Fibroblast of lung (primary cell): ENCODE measurements at regions not wholly inside any gene's neighbourhood (a gene's known extent, or its start where the extent isn't known, plus 50 kb on each side); places are given as distances from the start of the nearest gene placed in this dataset.

ENCODE experiments used
- DNase-seq, 2 donors: peaks; one replicate each; pipeline versions ENCODE4 v3.0.0 to v3.0.0-alpha.2; 2010; ENCODE audit warnings: low read depth in 2 of 2
- H2AFZ ChIP-seq: 2 replicates; pipeline ENCODE4 v1.5.1; 2012; ENCODE audit warnings: low read length, control low read depth, inconsistent platforms
- H3K27ac ChIP-seq: 2 replicates; pipeline ENCODE4 v1.5.1; 2011; ENCODE audit warnings: low read length, control low read depth; ENCODE audit not compliant: insufficient read depth
- H3K27me3 ChIP-seq: 2 replicates; pipeline ENCODE4 v1.5.1; 2011; ENCODE audit warnings: mild to moderate bottlenecking, low read length; ENCODE audit not compliant: control insufficient read depth, insufficient read depth
- H3K36me3 ChIP-seq: 2 replicates; pipeline ENCODE4 v1.5.1; 2011; ENCODE audit warnings: low read length; ENCODE audit not compliant: control insufficient read depth, insufficient read depth
- H3K4me1 ChIP-seq: 2 replicates; pipeline ENCODE4 v1.5.1; 2011; ENCODE audit warnings: low read length; ENCODE audit not compliant: control insufficient read depth, insufficient read depth; ENCODE audit errors: extremely low read depth
- H3K4me2 ChIP-seq: 2 replicates; pipeline ENCODE4 v1.5.1; 2011; ENCODE audit warnings: low read length, control low read depth; ENCODE audit not compliant: insufficient read depth; ENCODE audit errors: extremely low read depth
- H3K4me3 ChIP-seq, 4 experiments: fragments of 200-600 bp in 1 of 4; sonication (generic) in 1 of 4; replicated peaks in 1 of 4; 2 replicates each; pipeline ENCODE4 v1.5.1; 2011 to 2016; ENCODE audit warnings: low read length in 4 of 4, low read depth in 3 of 4, mild to moderate bottlenecking in 3 of 4, control low read depth in 2 of 4, inconsistent platforms in 1 of 4, mixed read lengths in 1 of 4; ENCODE audit not compliant: insufficient read depth in 1 of 4; ENCODE audit errors: control extremely low read depth in 1 of 4
- H3K79me2 ChIP-seq: 2 replicates; pipeline ENCODE4 v1.5.1; 2012; ENCODE audit warnings: mild to moderate bottlenecking, low read length, inconsistent platforms; ENCODE audit not compliant: control insufficient read depth, insufficient read depth
- H3K9ac ChIP-seq: 2 replicates; pipeline ENCODE4 v1.5.1; 2011; ENCODE audit warnings: mild to moderate bottlenecking, low read length, control low read depth; ENCODE audit not compliant: insufficient read depth
- H3K9me3 ChIP-seq: 2 replicates; pipeline ENCODE4 v1.5.1; 2012; ENCODE audit warnings: low read depth, low read length; ENCODE audit not compliant: control insufficient read depth, insufficient read depth
- H4K20me1 ChIP-seq: 2 replicates; pipeline ENCODE4 v1.5.1; 2011; ENCODE audit warnings: low read length; ENCODE audit not compliant: control insufficient read depth, insufficient read depth; ENCODE audit errors: extremely low read depth
- CTCF ChIP-seq, 2 donors: IDR thresholded peaks in 1 of 2; conservative IDR thresholded peaks in 1 of 2; 1 replicate in 1 of 2; 2 replicates in 1 of 2; pipeline ENCODE4 v1.5.1; 2011 to 2012; ENCODE audit warnings: low read length in 2 of 2, control low read depth in 1 of 2, inconsistent platforms in 1 of 2, low read depth in 1 of 2, mild to moderate bottlenecking in 1 of 2
- EZH2 ChIP-seq: IDR thresholded peaks from 2 replicates; pipeline ENCODE4 v1.5.1; 2012; ENCODE audit warnings: low read length, control low read depth, mild to moderate bottlenecking; ENCODE audit errors: missing control alignments

DNA sequence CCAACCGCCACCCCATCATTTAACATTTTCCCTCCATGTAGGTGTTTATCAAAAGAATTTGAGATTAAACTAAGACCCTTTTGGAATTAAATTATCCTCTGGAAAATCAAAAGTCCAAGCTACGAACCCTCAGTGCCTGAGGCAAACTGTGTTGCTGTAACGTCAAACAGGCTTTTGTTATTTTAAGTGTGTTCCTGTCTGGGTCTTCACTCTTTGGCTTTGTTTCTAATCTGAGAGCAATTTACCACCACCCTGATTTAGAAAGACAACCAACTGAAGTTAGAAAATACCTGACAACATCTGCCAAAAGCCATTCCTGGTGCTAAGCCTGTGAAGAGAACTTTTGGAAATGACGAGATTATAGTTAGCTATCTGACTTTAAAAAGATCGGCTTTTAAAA, 199.9 kb downstream of the DIRAS2 start:
- DNase-seq, result no peak
- Histone ChIP-seq H3K4me3 (no peak overlapping the region), H4K20me1 (no peaks in the 10 kb centered on the region), H3K27me3 (no peaks in the 10 kb centered on the region), H3K4me1 (no peaks in the 10 kb centered on the region), H2AFZ (no peak overlapping the region), H3K4me2 (no peak overlapping the region), H3K9ac (no peak overlapping the region), H3K27ac (no peak overlapping the region), H3K79me2 (no peaks in the 10 kb centered on the region), H3K9me3 (no peaks in the 10 kb centered on the region), H3K36me3 (no peaks in the 10 kb centered on the region)
- no peak for TF ChIP-seq CTCF (conservative IDR thresholded peaks at IDR 0.05 in 1 of 2, IDR thresholded peaks at IDR 0.05 in 1 of 2; ENCODE audit: low read depth in 1 of 2, low read length in 2 of 2)
- no peak for TF ChIP-seq EZH2

DNA sequence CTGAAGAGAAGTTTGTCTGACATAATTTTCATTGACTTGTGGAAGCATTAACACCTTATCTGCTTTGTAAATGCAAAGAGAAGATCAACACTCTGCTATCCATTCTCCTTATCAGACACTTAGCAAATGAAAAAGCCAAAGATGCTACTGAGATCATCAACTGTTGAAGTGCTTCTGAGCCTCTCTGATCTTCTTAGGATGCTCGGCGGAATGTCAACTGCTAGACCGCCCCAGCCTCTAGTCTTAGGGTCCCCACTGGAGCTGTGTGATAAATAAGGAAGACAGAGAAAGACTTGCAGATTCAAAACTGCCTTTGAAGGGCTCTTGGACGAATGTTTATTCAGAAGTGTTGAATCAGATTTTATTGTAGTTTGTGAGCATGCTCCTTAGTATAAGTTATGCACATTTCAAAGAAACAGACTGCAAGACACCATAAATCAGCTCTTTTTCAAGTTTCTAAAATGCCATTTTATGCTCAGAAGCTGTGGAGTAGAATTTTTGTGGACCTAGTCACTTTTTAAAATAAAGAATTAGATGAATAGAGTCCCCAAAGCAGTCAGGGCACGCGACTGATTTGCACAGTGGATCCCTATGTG, 197.9 kb downstream of the DIRAS2 start:
- Histone ChIP-seq H4K20me1 (no peaks in the 10 kb centered on the region), H3K27ac (no peak overlapping the region), H3K4me2 (no peak overlapping the region), H3K79me2 (no peaks in the 10 kb centered on the region), H3K27me3 (no peaks in the 10 kb centered on the region), H2AFZ (no peak overlapping the region), H3K9me3 (no peaks in the 10 kb centered on the region), H3K36me3 (no peaks in the 10 kb centered on the region), H3K4me3 (no peak overlapping the region), H3K9ac (no peak overlapping the region), H3K4me1 (no peaks in the 10 kb centered on the region)
- DNase-seq, result no peak
- TF ChIP-seq EZH2, result no peak
- TF ChIP-seq CTCF (conservative IDR thresholded peaks at IDR 0.05 in 1 of 2, IDR thresholded peaks at IDR 0.05 in 1 of 2; ENCODE audit: low read depth in 1 of 2, low read length in 2 of 2), result no peak

GRCh38 chr9:90445391-90445790, 197.2 kb downstream of the DIRAS2 start:
- TF ChIP-seq CTCF (conservative IDR thresholded peaks at IDR 0.05 in 1 of 2, IDR thresholded peaks at IDR 0.05 in 1 of 2; ENCODE audit: low read depth in 1 of 2, low read length in 2 of 2) (no peak), EZH2 (no peak)
- no peak for DNase-seq
- no peaks in the 10 kb centered on the region for H3K79me2 ChIP-seq
- H3K27ac ChIP-seq, result no peak overlapping the region
- no peak overlapping the region for H2AFZ ChIP-seq
- H3K36me3 ChIP-seq, result no peaks in the 10 kb centered on the region
- H3K9me3 ChIP-seq, result no peaks in the 10 kb centered on the region
- H4K20me1 ChIP-seq, result no peaks in the 10 kb centered on the region
- no peaks in the 10 kb centered on the region for H3K27me3 ChIP-seq
- H3K4me2 ChIP-seq, result no peak overlapping the region
- H3K9ac ChIP-seq, result no peak overlapping the region
- no peak overlapping the region for H3K4me3 ChIP-seq
- H3K4me1 ChIP-seq, result no peaks in the 10 kb centered on the region
